A549 (cell line): ENCODE measurements at regions not wholly inside any gene's neighbourhood (a gene's known extent, or its start where the extent isn't known, plus 50 kb on each side); places are given as distances from the start of the nearest gene placed in this dataset.

Experiments
- BHLHE40 ChIP-seq: IDR thresholded peaks from 2 replicates; pipeline ENCODE4 v1.6.1; 2012; ENCODE audit warnings: low read depth, low read length, inconsistent platforms
- CEBPB ChIP-seq, 2 experiments: fragments of >200 bp in 1 of 2; sonication (Bioruptor Twin) in 1 of 2; formaldehyde crosslinking in 1 of 2; IDR thresholded peaks; 2 replicates each; pipeline ENCODE4 v1.6.1; 2012 to 2016
- MAFK ChIP-seq: fragments of 450-650 bp; IDR thresholded peaks from 2 replicates; pipeline ENCODE4 v1.6.1; 2014; ENCODE audit not compliant: partially characterized antibody
- POLR2AphosphoS2 ChIP-seq: conservative IDR thresholded peaks from 2 replicates; pipeline ENCODE4 v1.6.1; 2012; ENCODE audit warnings: low read length, improper control_type of control experiment, inconsistent platforms
- TF ChIP-seq, protein P1 (sequence below): fragments of >200 bp; sonication (Bioruptor Twin); formaldehyde crosslinking; IDR thresholded peaks from 3 replicates; pipeline ENCODE4 v1.5.1; 2016
- TF ChIP-seq, protein P2 (sequence below): fragments of >200 bp; sonication (Bioruptor Twin); formaldehyde crosslinking; IDR thresholded peaks from 2 replicates; pipeline ENCODE4 v1.6.1; 2016
- TF ChIP-seq, protein P3 (sequence below): fragments of 200-600 bp; sonication (generic); IDR thresholded peaks from 2 replicates; pipeline ENCODE4 v1.6.1; 2016; ENCODE audit warnings: antibody characterized with exemption, mild to moderate bottlenecking, moderate library complexity

DNA sequence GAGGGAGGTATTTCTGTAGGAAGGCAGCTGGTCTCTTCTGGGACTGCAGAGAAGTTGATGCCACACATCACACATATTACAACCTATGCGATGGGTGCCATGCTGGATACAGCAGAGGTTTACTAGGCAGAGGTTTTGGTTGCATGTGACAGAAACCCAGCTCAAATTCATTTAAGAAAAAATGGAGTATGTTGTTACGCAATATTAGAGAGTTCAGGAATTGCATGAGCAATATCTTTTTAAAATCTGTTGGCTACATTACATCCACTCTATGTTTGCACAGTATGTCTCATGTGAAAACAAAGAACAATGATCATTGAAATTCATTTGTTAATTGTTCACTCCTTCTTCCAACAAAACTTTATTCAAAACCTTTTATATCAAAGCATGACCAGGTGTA lies 425.2 kb downstream of the RWDD3 start:
- TF ChIP-seq, protein P1, sequence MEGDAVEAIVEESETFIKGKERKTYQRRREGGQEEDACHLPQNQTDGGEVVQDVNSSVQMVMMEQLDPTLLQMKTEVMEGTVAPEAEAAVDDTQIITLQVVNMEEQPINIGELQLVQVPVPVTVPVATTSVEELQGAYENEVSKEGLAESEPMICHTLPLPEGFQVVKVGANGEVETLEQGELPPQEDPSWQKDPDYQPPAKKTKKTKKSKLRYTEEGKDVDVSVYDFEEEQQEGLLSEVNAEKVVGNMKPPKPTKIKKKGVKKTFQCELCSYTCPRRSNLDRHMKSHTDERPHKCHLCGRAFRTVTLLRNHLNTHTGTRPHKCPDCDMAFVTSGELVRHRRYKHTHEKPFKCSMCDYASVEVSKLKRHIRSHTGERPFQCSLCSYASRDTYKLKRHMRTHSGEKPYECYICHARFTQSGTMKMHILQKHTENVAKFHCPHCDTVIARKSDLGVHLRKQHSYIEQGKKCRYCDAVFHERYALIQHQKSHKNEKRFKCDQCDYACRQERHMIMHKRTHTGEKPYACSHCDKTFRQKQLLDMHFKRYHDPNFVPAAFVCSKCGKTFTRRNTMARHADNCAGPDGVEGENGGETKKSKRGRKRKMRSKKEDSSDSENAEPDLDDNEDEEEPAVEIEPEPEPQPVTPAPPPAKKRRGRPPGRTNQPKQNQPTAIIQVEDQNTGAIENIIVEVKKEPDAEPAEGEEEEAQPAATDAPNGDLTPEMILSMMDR = no peak
- TF ChIP-seq BHLHE40 (no peak), CEBPB (IDR thresholded peaks at IDR 0.05) (peak in 1 of 2 experiments; percentile 20; a peak in 1 of 4 replicates), MAFK (no peak), POLR2AphosphoS2 (no peak)
- TF ChIP-seq, protein P2, sequence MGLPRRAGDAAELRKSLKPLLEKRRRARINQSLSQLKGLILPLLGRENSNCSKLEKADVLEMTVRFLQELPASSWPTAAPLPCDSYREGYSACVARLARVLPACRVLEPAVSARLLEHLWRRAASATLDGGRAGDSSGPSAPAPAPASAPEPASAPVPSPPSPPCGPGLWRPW = no peak
- TF ChIP-seq, protein P3, sequence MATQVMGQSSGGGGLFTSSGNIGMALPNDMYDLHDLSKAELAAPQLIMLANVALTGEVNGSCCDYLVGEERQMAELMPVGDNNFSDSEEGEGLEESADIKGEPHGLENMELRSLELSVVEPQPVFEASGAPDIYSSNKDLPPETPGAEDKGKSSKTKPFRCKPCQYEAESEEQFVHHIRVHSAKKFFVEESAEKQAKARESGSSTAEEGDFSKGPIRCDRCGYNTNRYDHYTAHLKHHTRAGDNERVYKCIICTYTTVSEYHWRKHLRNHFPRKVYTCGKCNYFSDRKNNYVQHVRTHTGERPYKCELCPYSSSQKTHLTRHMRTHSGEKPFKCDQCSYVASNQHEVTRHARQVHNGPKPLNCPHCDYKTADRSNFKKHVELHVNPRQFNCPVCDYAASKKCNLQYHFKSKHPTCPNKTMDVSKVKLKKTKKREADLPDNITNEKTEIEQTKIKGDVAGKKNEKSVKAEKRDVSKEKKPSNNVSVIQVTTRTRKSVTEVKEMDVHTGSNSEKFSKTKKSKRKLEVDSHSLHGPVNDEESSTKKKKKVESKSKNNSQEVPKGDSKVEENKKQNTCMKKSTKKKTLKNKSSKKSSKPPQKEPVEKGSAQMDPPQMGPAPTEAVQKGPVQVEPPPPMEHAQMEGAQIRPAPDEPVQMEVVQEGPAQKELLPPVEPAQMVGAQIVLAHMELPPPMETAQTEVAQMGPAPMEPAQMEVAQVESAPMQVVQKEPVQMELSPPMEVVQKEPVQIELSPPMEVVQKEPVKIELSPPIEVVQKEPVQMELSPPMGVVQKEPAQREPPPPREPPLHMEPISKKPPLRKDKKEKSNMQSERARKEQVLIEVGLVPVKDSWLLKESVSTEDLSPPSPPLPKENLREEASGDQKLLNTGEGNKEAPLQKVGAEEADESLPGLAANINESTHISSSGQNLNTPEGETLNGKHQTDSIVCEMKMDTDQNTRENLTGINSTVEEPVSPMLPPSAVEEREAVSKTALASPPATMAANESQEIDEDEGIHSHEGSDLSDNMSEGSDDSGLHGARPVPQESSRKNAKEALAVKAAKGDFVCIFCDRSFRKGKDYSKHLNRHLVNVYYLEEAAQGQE = no peak
